Activated naive CD4-positive, alpha-beta T cell treated with anti-CD3 and anti-CD28 coated beads, Interleukin-2, amount 50 U/mL, for 16 hours (primary cell): ENCODE measurements at regions not wholly inside any gene's neighbourhood (a gene's known extent, or its start where the extent isn't known, plus 50 kb on each side); places are given as distances from the start of the nearest gene placed in this dataset.
"Not testable (repeated sequence)": the region's sequence is repeated elsewhere in the genome, so short reads cannot be mapped to it uniquely, and the experiment has no call there.

Experiments used
- DNase-seq: peaks from one replicate; pipeline ENCODE4 v3.0.0-alpha.2; 2020

DNA sequence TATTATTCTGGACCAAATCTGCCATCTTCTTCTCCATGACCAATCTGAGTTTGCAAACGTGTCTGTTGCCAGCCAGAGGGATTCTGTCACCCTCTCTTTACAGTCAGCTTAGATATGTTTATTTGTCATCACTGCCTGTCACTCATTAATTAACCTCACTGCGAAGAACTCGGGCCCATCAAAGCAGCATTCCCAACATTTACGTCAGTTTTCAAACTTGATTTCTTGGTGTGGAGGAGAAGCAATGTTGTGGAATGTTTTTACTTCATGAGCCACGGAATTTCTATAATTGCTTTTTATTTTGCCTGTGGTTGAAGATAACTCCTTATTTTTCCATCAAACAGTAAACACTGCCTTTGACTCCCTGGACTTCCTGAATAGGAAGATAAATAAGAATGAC is 91.8 kb upstream of the CNKSR3 start:
- no peak for DNase-seq

- DNase-seq = no peak
These were observed 92.2 kb upstream of the CNKSR3 start for GRCh38 chr6:154602708-154603107.

GRCh38 chr6:154604119-154604518 is 93.6 kb upstream of the CNKSR3 start:
- no peak for DNase-seq

GRCh38 chr6:154605178-154605881 is 94.8 kb upstream of the CNKSR3 start:
- peak; percentile 41 for DNase-seq

DNA sequence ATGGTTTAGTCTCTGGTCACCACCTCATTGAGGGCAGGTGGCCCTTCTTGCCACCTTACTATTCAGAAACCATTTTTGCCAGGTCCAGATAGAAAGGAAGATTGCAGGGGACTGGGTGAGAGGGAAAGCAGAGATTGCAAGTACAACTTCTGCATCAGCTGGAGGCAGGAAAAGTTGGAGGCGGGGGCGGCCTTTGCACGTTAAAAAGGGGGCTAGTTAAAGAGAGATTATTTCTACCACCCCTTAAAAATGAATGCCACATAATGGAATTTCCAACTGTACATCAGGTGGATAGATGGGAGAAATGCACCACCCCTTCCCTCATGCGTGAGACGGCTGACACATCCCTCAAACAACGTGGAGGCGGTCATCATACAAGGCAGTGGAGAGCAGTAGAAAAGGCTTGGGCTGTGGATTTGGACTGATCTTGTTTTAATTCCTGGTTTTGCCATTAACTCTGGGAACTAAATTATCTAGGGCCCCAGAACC is 95.4 kb upstream of the CNKSR3 start:
- DNase-seq = no peak

- DNase-seq = peak; percentile 92
These were observed 96.0 kb upstream of the CNKSR3 start for GRCh38 chr6:154606457-154606856.

- DNase-seq = no peak
These were observed 96.4 kb upstream of the CNKSR3 start for GRCh38 chr6:154606860-154607259.

DNA sequence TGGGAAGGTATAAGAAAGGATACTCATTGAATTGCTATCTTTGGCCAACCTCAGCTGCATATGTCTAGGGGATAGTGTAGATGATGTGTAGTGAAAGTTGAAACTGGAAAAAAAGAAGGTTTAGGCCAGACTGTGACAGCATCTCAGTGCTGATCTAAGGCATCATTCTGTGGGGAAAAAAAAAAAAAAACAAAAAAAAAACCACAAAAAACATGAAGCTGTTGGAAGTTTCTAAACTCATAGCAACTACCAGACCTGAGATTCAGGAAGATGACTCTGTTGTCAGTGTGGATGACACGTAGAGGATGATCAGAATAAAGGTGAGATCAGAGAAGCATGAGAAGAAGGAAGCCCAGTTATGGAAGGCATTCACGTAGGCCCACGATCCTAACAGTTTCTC is 100.8 kb upstream of the CNKSR3 start:
- DNase-seq = no peak

DNA sequence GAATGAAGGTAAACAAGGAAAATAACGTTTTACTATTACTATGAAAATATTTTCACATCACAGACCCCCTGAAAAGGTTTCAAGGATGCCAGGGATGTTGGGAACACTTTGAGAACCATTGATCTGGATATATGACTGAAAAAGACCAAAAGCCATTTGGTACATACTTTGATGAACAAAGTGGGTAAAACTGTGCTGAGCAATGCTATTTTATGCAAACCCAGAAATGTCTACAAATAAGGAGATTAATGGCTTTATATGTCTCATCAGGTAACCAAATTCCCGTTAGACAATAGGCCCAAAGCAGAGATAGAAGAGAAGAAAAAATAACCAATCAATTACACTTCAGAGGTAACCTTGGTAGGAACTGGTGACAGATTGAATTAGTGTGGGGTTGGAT is 101.4 kb upstream of the CNKSR3 start:
- DNase-seq = no peak

GRCh38 chr6:154613137-154613676 is 102.7 kb upstream of the CNKSR3 start:
- DNase-seq = no peak

GRCh38 chr6:154614101-154614500 is 103.6 kb upstream of the CNKSR3 start:
- no peak for DNase-seq

DNA sequence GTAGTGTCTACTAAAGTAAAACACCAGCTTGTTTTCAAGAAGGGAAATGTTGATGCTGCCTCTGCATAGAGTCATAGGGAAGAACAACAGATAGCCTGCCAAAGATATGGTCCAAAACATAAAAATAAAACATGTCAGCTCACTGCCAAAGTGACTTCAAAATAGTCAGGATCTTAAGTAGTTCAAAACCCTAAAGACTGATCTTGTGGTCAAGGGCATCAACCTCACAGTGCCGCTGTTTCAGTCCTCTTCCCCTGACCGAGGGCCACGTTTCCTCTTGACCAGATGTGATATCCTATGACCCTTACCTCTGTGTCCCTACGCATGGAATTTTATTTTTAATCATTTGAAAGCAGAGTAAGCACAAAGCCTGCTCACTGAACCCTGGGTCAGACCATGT is 104.2 kb upstream of the CNKSR3 start:
- DNase-seq = no peak

- no peak for DNase-seq
These were observed 105.1 kb upstream of the CNKSR3 start for GRCh38 chr6:154615483-154616025.

- DNase-seq = no peak
These were observed 106.7 kb upstream of the CNKSR3 start for GRCh38 chr6:154617175-154617574.

DNA sequence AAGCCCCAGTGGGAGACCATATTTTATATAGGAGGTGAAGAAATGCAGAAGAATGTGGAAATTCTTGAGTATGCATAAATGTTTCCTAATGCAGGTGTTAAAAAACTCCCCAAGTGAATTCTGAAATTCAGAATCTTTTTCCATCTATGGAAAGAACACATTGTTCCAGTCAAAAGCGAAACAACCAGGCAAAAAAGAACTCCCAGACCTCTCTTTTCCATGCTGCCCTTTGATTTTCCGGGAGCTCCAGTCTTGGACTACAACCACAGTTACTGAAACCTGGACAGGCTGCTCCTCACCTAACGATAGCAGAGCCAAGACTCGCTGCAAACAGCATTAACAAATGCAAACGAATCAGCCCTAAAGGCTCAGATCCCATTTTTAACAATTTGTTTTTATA is 108.7 kb upstream of the CNKSR3 start:
- no peak for DNase-seq

- DNase-seq = no peak
These were observed 111.2 kb upstream of the CNKSR3 start for GRCh38 chr6:154621686-154622085.

DNA sequence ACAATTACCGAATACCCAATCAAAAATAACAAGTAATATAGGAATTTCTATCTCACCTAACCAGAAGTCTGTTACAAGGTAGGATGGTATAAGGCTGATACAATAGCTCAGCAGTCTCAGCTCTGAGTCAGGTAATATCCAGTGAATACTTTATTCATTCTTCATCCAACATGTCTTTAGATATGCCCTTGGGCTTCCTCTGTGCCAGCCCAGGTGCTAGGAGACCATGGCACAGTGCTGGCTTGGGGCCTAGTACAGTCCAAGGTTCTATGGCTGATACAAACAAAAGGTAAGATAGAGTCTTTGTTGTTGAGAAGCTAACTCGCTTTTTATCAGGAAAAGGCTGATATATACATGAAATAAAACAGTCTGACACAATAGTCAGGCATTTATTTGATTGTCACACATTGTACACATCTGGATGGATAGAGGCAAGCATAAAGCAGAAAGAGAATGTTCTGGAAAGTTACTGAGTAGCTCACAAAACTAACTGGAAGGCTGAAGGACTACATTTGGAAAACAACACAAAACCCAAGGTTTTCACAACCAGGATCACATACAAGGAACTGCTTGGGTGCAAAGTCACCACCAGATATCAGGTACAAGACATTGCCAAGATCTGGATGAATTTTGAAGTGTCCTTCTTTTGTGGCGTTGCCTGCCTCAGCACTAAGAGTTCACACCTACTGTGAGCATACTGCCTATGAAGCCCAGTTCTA is 110.4 kb upstream of the SCAF8 start:
- DNase-seq = no peak

DNA sequence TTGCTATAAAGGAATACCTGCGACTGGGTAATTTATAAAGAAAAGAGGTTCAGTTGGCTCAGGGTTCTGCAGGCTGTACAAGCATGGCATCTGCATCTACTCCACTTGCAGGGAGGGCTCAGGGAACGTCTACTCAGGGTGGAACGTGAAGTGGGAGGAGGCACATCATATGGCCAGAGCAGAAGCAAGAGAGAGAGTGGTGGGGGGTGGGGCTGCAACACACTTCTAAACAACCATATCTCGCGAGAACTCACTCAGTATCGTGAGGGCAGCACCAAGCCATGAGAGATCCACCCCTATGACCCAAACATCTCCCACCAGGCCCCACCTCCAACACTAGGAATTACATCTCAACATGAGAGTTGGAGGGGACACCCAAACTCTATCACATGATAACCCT is 109.8 kb upstream of the SCAF8 start:
- DNase-seq = no peak

- no peak for DNase-seq
These were observed 109.1 kb upstream of the SCAF8 start for GRCh38 chr6:154624038-154624599.

GRCh38 chr6:154624727-154625126 is 108.5 kb upstream of the SCAF8 start:
- not testable (repeated sequence) for DNase-seq

GRCh38 chr6:154625721-154626120 is 107.5 kb upstream of the SCAF8 start:
- no peak for DNase-seq

- DNase-seq = no peak
These were observed 104.1 kb upstream of the SCAF8 start for GRCh38 chr6:154629127-154629526.

DNA sequence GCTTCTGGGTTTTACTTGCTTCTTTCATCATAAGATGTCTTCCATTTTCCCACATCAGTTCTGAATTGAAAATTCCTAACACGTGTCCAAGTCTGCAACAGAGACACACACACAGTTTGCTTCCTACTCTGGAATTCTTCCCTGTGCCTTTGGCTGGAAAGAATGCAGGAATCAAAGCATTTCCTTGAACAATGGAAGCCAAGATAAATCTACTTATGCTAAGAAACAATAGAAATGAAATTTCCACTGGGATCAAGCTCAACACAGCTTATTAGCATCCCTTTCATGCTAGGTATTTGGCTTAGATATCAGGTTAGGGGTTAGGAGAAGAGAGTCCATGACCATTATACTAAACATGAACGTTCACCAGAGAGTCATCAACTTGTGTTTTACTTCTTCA is 101.1 kb upstream of the SCAF8 start:
- DNase-seq = no peak

- no peak for DNase-seq
These were observed 95.8 kb upstream of the SCAF8 start for GRCh38 chr6:154637392-154637791.
